ENCODE measurements at regions not wholly inside any gene's neighbourhood (a gene's known extent, or its start where the extent isn't known, plus 50 kb on each side); places are given as distances from the start of the nearest gene placed in this dataset.

DNA sequence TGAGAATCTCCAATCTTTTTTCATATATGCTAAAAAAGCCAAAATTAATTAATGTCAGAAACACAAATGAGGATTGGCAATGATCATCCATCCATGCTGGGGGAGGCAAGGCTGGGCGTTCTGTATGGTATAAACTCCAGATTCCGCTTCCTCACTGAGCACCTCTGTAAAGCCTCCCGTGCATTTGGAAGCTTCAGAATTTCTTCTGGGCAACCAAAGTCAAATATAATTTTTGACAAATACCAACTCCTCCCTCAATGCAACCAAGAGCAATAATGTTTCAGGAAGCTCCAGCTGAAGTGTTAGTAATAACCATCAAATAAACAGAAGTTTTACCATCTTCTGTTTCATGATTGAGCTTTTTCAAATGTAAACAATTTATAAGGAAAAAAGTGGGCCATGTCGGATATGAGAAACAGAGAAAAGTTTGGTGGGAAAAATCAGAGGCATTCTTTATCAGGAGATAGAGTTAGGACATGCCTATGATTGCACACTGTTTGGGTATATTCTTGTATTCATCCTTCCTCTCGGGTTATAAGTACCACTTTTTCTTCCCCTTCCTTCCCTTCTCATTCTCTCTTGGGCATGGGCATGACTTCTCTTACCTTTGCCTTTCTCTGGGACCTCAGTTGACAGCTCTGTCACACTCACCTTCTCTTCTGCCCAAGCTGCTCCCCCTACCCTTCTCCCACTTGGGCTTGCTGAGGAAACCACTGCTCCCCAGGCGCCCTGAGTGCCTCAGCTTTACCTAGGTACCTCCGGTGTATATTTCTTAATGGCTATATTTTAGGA lies 149.5 kb upstream of the ZEB2 start:
- Histone ChIP-seq H3K9me2 (ENCODE audit: insufficient read depth) (0 out of 2 replicates have a peak, but pooled peaks cover 6% of the 10 kb centered on the region), H3F3A (replicated peaks; ENCODE audit: low read depth) (no peaks in the 10 kb centered on the region), H3K27ac (ENCODE audit: low read depth) (no peak overlapping the region), H3K4me3 (no peak overlapping the region), H3K79me2 (replicated peaks; ENCODE audit: insufficient read depth) (no peaks in the 10 kb centered on the region), H3K27me3 (ENCODE audit: insufficient read depth) (no peaks in the 10 kb centered on the region), H3K4me1 (ENCODE audit: insufficient read depth) (peaks cover 15% of the 10 kb centered on the region), H3K36me3 (ENCODE audit: insufficient read depth) (no peaks in the 10 kb centered on the region), H4K20me1 (replicated peaks; ENCODE audit: insufficient read depth) (no peaks in the 10 kb centered on the region), H2AFZ (no peak overlapping the region), H3K4me2 (no peak overlapping the region)
- ATAC-seq (no peak), DNase-seq (ENCODE audit: low spot score) (no peak)
- no peak overlapping the region for H3K27ac Mint-ChIP-seq
- peaks cover 23% of the 10 kb centered on the region for H3K4me1 Mint-ChIP-seq
- peaks cover 4% of the 10 kb centered on the region for H3K27me3 Mint-ChIP-seq (ENCODE audit: insufficient read depth, low read depth, poor library complexity)
- TF ChIP-seq JUNB (IDR thresholded peaks at IDR 0.05; ENCODE audit: unreplicated experiment) (no peak), ZNF462 (CRISPR knock-in tag; IDR thresholded peaks at IDR 0.05) (no peak)
- no peaks in the 10 kb centered on the region for H3K36me3 Mint-ChIP-seq (ENCODE audit: low read depth)
- H3K9me3 Mint-ChIP-seq = no peaks in the 10 kb centered on the region; the same call in 2 of the 3 replicates
- H3K4me3 Mint-ChIP-seq = no peak overlapping the region

GRCh38 chr2:144668493-144669110 lies 148.7 kb upstream of the ZEB2 start:
- Histone ChIP-seq H3K36me3 (ENCODE audit: insufficient read depth) (no peaks in the 10 kb centered on the region), H4K20me1 (replicated peaks; ENCODE audit: insufficient read depth) (no peaks in the 10 kb centered on the region), H3F3A (replicated peaks; ENCODE audit: low read depth) (no peaks in the 10 kb centered on the region), H3K4me3 (no peak overlapping the region), H3K27me3 (ENCODE audit: insufficient read depth) (no peaks in the 10 kb centered on the region), H3K79me2 (replicated peaks; ENCODE audit: insufficient read depth) (no peaks in the 10 kb centered on the region), H3K9me2 (ENCODE audit: insufficient read depth) (0 out of 2 replicates have a peak, but pooled peaks cover 6% of the 10 kb centered on the region), H3K4me1 (ENCODE audit: insufficient read depth) (peaks cover 15% of the 10 kb centered on the region), H2AFZ (no peak overlapping the region), H3K4me2 (no peak overlapping the region), H3K27ac (ENCODE audit: low read depth) (no peak overlapping the region)
- Mint-ChIP-seq H3K27me3 (ENCODE audit: insufficient read depth, low read depth, poor library complexity) (peaks cover 4% of the 10 kb centered on the region), H3K4me1 (peaks cover 27% of the 10 kb centered on the region), H3K36me3 (ENCODE audit: low read depth) (no peaks in the 10 kb centered on the region), H3K9me3 (no peaks in the 10 kb centered on the region; the same call in 2 of the 3 replicates), H3K27ac (no peak overlapping the region), H3K4me3 (no peak overlapping the region)
- no peak for ATAC-seq
- TF ChIP-seq ZNF114 (CRISPR knock-in tag; IDR thresholded peaks at IDR 0.05) = no peak
- no peak for TF ChIP-seq REST (IDR thresholded peaks at IDR 0.05; ENCODE audit: unreplicated experiment)
- DNase-seq (ENCODE audit: low spot score) = no peak

All from GM23338 (cell line).